HS-5 (cell line): ENCODE measurements at regions not wholly inside any gene's neighbourhood (a gene's known extent, or its start where the extent isn't known, plus 50 kb on each side); places are given as distances from the start of the nearest gene placed in this dataset.
A peak's percentile ranks its signal among the peaks of the same experiment; 100 is the strongest.
"Not testable (repeated sequence)": the region's sequence is repeated elsewhere in the genome, so short reads cannot be mapped to it uniquely, and the experiment has no call there.

Experiments used
- DNase-seq: peaks from one replicate; pipeline ENCODE4 v3.0.0-alpha.2; 2012; ENCODE audit warnings: low read depth

- no peak for DNase-seq
Observed at GRCh38 chr2:184114439-184114838, 483.9 kb upstream of the ZNF804A start.

DNA sequence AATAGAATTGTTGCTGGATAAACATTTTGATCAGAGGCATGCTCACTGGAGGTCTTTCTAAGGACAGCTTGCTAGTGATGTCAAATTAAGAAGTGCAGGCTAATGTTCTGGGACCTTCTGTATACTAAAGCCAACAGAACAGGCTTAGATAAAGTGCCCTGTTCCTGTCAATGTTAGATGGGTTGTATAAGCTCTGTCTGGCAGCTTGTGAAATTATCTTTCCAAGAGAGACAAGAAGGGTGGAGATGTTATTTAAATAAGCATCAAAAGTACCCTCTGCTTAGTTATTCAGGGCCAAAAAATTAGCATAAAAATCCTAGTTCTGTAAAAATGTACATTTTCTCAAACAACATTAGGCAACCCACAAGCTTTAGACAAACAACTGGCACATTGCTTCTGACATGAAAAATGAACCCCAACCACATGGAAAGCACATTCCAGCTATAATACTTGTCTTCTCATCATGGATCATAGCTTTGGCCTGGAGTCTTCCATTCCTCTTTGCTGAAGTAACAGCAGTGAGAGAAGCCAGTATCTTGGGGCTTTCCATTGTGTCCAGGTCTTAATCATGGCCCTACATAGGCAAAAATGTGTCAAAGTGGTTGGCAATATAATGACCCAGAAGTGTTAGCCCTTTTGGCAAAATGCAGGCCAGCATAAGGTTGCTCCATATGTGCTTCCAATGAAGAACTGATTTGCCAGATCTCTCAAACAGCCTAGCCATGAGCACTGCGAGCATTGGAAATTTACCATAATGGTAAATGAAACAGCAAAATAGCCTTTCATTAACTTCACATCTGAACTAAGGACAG is 478.1 kb upstream of the ZNF804A start:
- DNase-seq = no peak

DNA sequence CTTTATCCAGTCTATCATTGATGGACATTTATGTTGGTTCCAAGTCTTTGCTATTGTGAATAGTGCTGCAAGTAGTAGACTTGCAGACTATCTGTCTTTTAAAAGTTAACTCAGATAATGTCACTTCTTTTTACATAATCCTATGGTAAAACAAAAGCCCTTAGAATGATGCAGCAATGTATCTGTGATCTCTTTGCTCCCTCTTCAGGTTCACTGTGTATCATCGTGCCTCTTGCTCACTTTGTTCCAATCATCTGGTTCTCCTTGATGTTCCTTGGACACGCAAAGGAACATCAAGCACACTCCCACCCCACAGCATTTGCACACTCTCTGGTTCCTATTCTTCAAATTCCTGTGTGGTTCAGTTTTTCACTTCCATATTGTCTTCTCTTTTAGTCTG is 472.5 kb upstream of the ZNF804A start:
- no peak for DNase-seq

GRCh38 chr2:184129073-184129472 is 469.3 kb upstream of the ZNF804A start:
- no peak for DNase-seq

DNA sequence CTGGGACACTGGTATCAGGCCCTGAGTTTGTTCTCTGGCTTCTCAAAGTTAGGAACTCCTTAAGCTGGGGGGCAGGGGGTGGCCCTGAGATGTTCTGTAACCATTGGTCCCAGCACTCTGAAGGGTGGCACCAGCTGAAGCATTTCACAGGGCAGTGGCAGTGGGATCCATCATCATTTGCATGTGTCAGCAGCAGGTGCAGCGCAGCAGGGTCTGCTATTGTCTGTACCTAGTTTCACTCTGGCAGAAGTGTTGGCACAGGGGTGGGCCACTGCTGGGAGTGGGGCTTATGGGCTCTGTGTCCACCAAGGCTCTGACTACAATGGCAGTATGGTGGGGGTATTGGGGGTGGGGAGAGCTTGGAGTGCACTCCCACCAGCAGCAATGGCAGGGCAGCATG is 460.4 kb upstream of the ZNF804A start:
- DNase-seq = no peak

DNA sequence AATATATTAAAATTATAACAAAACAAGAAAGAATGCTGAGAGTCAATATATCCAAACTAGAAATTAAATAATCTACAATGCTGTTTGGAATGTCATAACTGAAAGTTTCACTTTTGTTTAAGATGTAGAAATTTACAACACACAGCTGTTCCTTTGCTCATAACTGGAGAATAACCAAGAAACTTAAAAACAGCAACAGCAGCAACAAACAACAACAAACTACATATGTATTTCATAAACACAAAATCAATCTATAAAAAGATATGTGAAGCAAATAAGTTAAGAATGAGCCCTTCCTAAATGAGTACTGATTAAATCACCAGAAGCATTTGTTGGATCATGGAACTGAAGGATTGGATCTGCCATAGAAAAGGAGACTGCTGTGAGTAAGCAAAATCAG is 456.5 kb upstream of the ZNF804A start:
- no peak for DNase-seq

- peak; percentile 54 for DNase-seq
Observed at GRCh38 chr2:184154438-184154837, 443.9 kb upstream of the ZNF804A start.

GRCh38 chr2:184155791-184156190 is 442.5 kb upstream of the ZNF804A start:
- no peak for DNase-seq

DNA sequence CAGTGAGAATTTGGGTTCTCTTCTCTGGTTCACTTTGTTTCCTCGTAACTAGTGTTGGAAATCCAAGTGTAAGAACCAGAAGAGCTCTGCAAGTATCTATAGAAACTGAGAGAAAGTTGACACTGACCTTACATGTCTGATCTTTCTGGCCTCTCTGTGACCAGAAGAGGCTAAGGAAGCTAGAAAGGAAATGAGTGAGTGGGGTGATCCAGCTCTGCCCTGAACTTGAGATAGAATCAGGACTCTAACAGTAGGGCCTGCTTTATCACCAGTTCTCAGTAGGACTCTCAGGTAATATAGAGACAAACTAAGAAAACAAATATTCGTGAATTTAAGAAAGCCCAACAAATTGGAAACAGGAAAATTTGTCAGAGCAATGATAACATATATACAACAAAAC is 441.2 kb upstream of the ZNF804A start:
- no peak for DNase-seq

DNA sequence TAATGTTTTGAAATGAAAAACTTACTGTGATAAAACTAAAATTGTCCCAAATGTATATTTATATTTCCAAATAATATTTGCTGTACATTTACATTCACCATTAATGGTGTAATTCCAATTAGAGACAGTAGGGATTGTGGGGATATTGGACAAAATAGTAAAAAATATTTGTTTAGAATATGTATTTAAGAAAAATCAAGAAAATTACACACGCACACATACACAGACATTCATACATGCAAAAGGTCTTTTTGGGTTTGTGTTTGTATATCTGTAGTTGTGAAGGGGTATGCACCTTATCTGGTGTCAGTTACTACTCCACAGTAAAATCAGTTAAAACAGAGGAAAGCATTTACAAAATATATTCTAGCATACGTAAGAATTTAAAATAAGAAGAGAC is 435.9 kb upstream of the ZNF804A start:
- DNase-seq = no peak

DNA sequence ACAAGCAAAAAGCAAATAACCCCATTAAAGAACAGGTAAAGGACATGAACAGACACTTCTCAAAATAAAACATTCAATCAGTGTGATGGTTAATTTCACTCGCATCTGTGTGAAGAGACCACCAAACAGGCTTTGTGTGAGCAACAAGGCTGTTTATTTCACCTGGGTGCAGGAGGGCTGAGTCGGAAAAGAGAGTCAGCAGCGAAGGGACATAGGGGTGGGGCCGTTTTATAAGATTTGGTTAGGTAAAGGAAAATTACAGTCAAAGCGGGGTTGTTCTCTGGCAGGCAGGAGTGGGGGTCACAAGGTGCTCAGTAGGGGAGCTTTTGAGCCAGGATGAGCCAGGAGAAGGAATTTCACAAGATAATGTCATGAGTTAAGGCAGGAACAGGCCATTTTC is 429.5 kb upstream of the ZNF804A start:
- DNase-seq = not testable (repeated sequence)

DNA sequence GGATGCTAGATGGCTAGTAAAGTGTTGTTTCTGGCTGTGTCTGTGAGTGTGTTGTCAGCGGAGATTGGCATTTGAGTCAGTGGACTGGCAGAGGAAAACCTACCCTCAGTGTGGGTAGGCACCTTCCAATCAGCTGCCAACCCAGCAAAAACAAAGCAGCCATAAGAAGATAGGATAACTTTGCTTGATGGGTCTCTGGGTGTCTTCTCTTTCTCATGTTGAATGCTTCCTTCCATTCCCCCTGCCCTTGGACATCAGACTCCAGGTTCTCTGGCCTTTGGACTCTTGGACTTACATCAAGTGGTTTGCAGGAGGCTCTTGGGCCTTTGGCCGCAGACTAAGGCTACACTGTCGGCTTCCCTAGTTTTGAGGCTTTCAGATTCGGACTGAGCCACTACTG is 429.0 kb upstream of the ZNF804A start:
- no peak for DNase-seq

- DNase-seq = no peak
Observed at GRCh38 chr2:184174493-184175104, 423.7 kb upstream of the ZNF804A start.

DNA sequence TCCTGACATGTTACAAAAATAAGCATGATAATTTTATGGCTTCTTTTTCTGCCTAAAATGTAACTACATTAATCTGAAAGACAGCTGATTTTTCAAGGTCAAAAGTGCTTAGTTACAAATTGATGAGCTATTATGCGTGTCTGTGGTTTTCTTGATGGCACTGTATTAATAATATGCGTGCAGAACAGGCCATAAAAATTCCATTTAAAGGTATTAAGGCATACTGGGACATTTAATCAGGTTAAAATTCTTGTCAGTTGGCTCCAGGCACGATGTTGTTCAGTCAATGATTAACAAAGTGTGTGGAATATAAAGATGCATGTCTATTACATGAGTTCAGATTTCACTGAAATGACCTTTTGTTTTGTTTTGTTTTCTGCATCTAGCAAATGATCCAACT is 420.1 kb upstream of the ZNF804A start:
- DNase-seq = no peak

DNA sequence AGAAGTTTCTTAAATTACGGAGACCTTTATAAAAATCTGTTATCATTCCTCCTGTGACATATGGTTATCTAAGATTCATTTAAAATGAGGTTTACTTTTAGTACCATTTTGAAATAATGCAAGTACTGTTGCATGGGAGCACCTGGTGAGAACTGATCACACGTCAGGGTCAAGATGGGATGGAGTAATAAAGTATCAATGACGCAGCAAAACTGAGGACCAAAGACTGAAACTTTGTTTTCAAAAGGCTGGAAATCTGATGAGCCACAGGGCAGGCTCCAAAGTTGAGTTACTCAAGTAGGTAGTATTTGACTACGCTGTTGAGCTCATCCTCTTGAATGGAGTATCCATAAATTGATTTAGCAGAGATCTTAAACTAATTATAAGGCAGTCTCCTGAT is 411.9 kb upstream of the ZNF804A start:
- no peak for DNase-seq

- no peak for DNase-seq
Observed at GRCh38 chr2:184187421-184187971, 410.8 kb upstream of the ZNF804A start.

DNA sequence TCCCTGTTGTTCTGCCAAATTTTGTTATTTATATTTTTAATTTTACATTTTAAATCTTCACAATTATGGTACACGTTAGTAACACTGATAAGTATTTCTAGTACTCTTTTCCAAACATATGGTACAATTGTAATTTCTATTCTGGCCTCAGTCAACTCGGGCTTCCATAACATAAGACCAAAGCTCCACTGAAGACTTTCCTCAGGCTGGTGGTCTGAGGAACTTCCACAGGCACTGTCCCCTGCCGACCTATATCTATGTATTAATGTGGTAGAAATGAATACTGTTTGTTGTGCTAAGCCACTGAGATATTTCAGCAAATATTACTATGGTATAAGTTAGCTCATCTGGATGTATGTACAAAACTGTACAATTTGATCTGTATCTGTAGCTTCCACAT is 407.6 kb upstream of the ZNF804A start:
- no peak for DNase-seq

DNA sequence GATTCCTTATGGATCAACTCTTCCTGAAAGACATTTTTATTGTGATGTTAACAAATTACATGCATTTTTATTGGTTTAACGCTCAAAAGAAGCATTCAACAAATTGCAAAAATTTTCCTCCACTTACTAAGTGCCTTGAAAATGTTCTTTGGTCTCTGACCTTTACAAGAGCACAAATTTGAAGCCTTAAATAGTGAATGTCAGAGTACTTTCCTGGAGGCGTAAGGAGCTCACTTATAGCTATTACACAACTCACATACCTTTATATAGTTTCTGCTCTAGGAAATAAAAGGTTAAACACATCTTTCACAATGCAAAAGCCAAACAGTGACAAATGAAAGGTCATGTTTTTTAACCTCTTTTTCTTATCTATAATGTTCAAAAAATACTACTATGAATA is 405.7 kb upstream of the ZNF804A start:
- no peak for DNase-seq

DNA sequence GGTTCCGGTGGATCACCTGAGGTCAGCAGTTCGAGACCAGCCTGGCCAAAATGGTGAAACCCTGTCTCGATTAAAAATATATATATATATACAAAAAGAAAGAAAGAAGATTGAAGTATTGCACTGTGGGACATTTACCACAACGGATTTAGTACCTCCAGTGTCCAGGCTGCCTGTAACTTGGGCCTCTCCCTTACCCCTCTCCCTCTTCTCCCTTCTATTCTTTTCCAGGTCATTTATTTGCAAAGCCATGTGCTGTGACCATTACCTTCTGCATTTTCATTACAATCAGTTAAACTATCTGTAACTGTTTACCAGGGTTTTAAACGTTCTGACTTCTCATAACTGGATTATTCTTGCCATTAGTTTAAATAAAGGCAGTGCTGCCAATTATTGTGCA is 400.9 kb upstream of the ZNF804A start:
- no peak for DNase-seq

DNA sequence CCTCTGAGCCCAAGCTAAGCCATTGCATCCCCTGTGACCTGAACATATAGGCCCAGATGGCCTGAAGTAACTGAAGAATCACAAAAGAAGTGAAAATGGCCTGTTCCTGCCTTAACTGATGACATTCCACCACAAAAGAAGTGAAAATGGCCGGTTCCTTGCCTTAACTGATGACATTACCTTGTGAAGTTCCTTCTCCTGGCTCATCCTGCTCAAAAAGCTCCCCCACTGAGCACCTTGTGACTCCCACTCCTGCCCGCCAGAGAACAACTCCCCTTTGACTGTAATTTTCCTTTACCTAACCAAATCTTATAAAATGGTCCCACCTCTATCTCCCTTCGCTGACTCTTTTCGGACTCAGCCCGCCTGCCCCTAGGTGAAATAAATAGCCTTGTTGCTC is 399.5 kb upstream of the ZNF804A start:
- not testable (repeated sequence) for DNase-seq

- no peak for DNase-seq
Observed at GRCh38 chr2:184199274-184199673, 399.1 kb upstream of the ZNF804A start.

DNA sequence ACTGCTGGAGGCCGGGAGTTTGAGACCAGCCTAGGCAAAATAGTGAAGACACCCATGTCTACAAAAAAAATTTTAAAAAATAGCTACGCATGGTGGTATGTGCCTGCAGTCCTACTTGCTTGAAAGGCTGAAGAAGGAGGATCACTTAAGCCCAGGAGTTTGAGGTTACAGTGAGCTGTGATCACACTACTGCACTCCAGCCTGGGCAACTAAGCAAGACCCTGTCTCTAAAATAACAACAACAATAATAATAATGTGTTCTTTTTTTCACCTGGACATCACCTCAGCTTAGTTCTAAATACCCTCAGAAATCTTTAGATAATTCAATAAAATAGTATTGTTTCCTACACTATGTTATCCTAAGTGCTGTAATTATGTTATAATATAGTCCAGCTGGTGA is 397.1 kb upstream of the ZNF804A start:
- DNase-seq = no peak

- no peak for DNase-seq
Observed at GRCh38 chr2:184203661-184204060, 394.7 kb upstream of the ZNF804A start.
